CD14-positive monocyte (primary cell): ENCODE measurements at regions not wholly inside any gene's neighbourhood (a gene's known extent, or its start where the extent isn't known, plus 50 kb on each side); places are given as distances from the start of the nearest gene placed in this dataset.

Experiments used
- DNase-seq, 3 donors: peaks; one replicate each; pipeline ENCODE4 v3.0.0-alpha.2; 2011 to 2022
- H2AFZ ChIP-seq: 2 replicates; pipeline ENCODE4 v1.6.0; 2012; ENCODE audit warnings: mild to moderate bottlenecking, low read depth, low read length, inconsistent platforms; ENCODE audit not compliant: insufficient read depth, poor library complexity, severe bottlenecking
- H3K27ac ChIP-seq, 2 donors: 1 replicate in 1 of 2; 2 replicates in 1 of 2; pipeline ENCODE4 v1.5.1; 2012 to 2013; ENCODE audit warnings: low read length in 2 of 2, control low read depth in 1 of 2, inconsistent platforms in 1 of 2, low read depth in 1 of 2, mild to moderate bottlenecking in 1 of 2
- H3K27me3 ChIP-seq, 2 donors: one replicate each; pipeline versions ENCODE4 v1.6.0 to v1.6.1; 2011 to 2013; ENCODE audit warnings: low read length in 2 of 2; ENCODE audit not compliant: control insufficient read depth in 2 of 2, insufficient read depth in 2 of 2
- H3K36me3 ChIP-seq, 2 donors: replicated peaks in 1 of 2; 1 replicate in 1 of 2; 2 replicates in 1 of 2; pipeline versions ENCODE4 v1.5.1 to v1.6.1; 2012 to 2013; ENCODE audit warnings: low read length in 2 of 2, control low read depth in 1 of 2, inconsistent platforms in 1 of 2, mild to moderate bottlenecking in 1 of 2; ENCODE audit not compliant: insufficient read depth in 2 of 2, control insufficient read depth in 1 of 2
- H3K4me1 ChIP-seq, 2 donors: 1 replicate in 1 of 2; 2 replicates in 1 of 2; pipeline versions ENCODE4 v1.5.1 to v1.6.1; 2012 to 2013; ENCODE audit warnings: low read length in 2 of 2, control low read depth in 1 of 2, inconsistent platforms in 1 of 2, mild to moderate bottlenecking in 1 of 2, moderate library complexity in 1 of 2; ENCODE audit not compliant: insufficient read depth in 2 of 2, control insufficient read depth in 1 of 2
- H3K4me2 ChIP-seq: replicated peaks from 2 replicates; pipeline ENCODE3; 2012; ENCODE audit warnings: low read length, moderate library complexity, mild to moderate bottlenecking; ENCODE audit not compliant: poor library complexity, severe bottlenecking; ENCODE audit errors: extremely low read depth
- H3K4me3 ChIP-seq, 3 experiments: fragments of 200-600 bp in 1 of 3; sonication (generic) in 1 of 3; replicated peaks in 1 of 3; 1 replicate in 2 of 3; 2 replicates in 1 of 3; pipeline ENCODE4 v1.5.1; 2011 to 2013; ENCODE audit warnings: low read length in 3 of 3, mild to moderate bottlenecking in 3 of 3, control low read depth in 2 of 3, low read depth in 2 of 3, inconsistent platforms in 1 of 3, moderate library complexity in 1 of 3
- H3K79me2 ChIP-seq: 2 replicates; pipeline ENCODE4 v1.6.0; 2012; ENCODE audit warnings: mild to moderate bottlenecking, control low read depth, inconsistent platforms, low read length, moderate library complexity; ENCODE audit not compliant: insufficient read depth
- H3K9ac ChIP-seq: 2 replicates; pipeline ENCODE4 v1.6.0; 2017; ENCODE audit warnings: low read length, mild to moderate bottlenecking; ENCODE audit not compliant: insufficient read depth, poor library complexity, severe bottlenecking
- H3K9me3 ChIP-seq, 2 donors: replicated peaks in 1 of 2; 1 replicate in 1 of 2; 2 replicates in 1 of 2; pipeline versions ENCODE4 v1.5.1 to v1.6.1; 2012 to 2013; ENCODE audit warnings: low read length in 2 of 2, control low read depth in 1 of 2; ENCODE audit not compliant: control insufficient read depth in 1 of 2, insufficient read depth in 1 of 2
- H4K20me1 ChIP-seq: 2 replicates; pipeline ENCODE4 v1.6.0; 2012; ENCODE audit warnings: mild to moderate bottlenecking, low read length, control low read depth, moderate library complexity; ENCODE audit not compliant: insufficient read depth
- H3K27ac Mint-ChIP-seq, 7 donors: one replicate each; pipeline ENCODE4 v1.8.0; 2020; ENCODE audit warnings: mild to moderate bottlenecking in 7 of 7, mixed read lengths in 7 of 7, moderate library complexity in 6 of 7, inconsistent platforms in 2 of 7
- H3K27me3 Mint-ChIP-seq, 3 donors: one replicate each; pipeline ENCODE4 v1.8.0; 2021 to 2022; ENCODE audit warnings: low read depth in 3 of 3, mild to moderate bottlenecking in 3 of 3, mixed read lengths in 3 of 3, moderate library complexity in 3 of 3, inconsistent platforms in 1 of 3
- H3K36me3 Mint-ChIP-seq, 2 donors: one replicate each; pipeline ENCODE4 v1.8.0; 2020; ENCODE audit warnings: mixed read lengths in 2 of 2, inconsistent platforms in 1 of 2, mild to moderate bottlenecking in 1 of 2
- H3K4me1 Mint-ChIP-seq: one replicate; pipeline ENCODE4 v1.8.0; 2020; ENCODE audit warnings: mild to moderate bottlenecking, mixed read lengths
- H3K4me3 Mint-ChIP-seq, 2 donors: one replicate each; pipeline ENCODE4 v1.8.0; 2020; ENCODE audit warnings: mild to moderate bottlenecking in 2 of 2, mixed read lengths in 2 of 2, moderate library complexity in 1 of 2
- H3K9me3 Mint-ChIP-seq, 7 donors: one replicate each; pipeline ENCODE4 v1.8.0; 2020 to 2022; ENCODE audit warnings: mixed read lengths in 7 of 7, mild to moderate bottlenecking in 6 of 7, moderate library complexity in 6 of 7, inconsistent platforms in 2 of 7
- CTCF ChIP-seq: fragments of 200-600 bp; IDR thresholded peaks from one replicate; pipeline ENCODE4 v1.8.0; 2022; ENCODE audit warnings: antibody characterized with exemption, mild to moderate bottlenecking
- WGBS: methylation state at CpG from one replicate; pipeline ENCODE4 v1.1.5; 2013; ENCODE audit warnings: missing lambda C conversion rate; ENCODE audit not compliant: insufficient coverage; 5-methylcytosine and 5-hydroxymethylcytosine counted together
- intact Hi-C, 2 donors: fragments of 100-400 bp; cut with micrococcal nuclease; formaldehyde crosslinking; loops; one replicate each; pipeline versions ENCODE4 v1.15.0 to v1.15.1; 2023

GRCh38 chr11:70620510-70621184 lies 222.3 kb downstream of the CTTN start:
- H3K27ac ChIP-seq = no peak overlapping the region
- no peak overlapping the region for H3K27ac Mint-ChIP-seq
- H3K4me2 ChIP-seq = no peak overlapping the region
- no peak overlapping the region for H3K4me3 ChIP-seq
- no peak overlapping the region for H3K9ac ChIP-seq
- H3K79me2 ChIP-seq = no peaks in the 10 kb centered on the region
- H3K4me1 Mint-ChIP-seq = no peaks in the 10 kb centered on the region
- no peaks in the 10 kb centered on the region for H3K36me3 Mint-ChIP-seq
- peaks cover 0 to 3% (median 2%) of the 10 kb centered on the region in 3 donors for H3K27me3 Mint-ChIP-seq
- WGBS = 88% methylated on average over 7 of the region's 12 CpGs
- H4K20me1 ChIP-seq = no peaks in the 10 kb centered on the region
- TF ChIP-seq CTCF = no peak
- H3K4me1 ChIP-seq = no peaks in the 10 kb centered on the region
- intact Hi-C loops = no loop called here
- no peak overlapping the region for H2AFZ ChIP-seq
- H3K9me3 ChIP-seq = peaks cover under 1 to 10% of the 10 kb centered on the region in 2 donors
- peaks cover 0 to 8% (median 0%) of the 10 kb centered on the region in 7 donors for H3K9me3 Mint-ChIP-seq
- no peaks in the 10 kb centered on the region for H3K36me3 ChIP-seq
- no peak for DNase-seq
- H3K27me3 ChIP-seq = no peaks in the 10 kb centered on the region
- no peak overlapping the region for H3K4me3 Mint-ChIP-seq

GRCh38 chr11:70621241-70621640 lies 222.9 kb downstream of the CTTN start:
- H3K36me3 ChIP-seq = no peaks in the 10 kb centered on the region
- intact Hi-C loops = no loop called here
- no peak overlapping the region for H2AFZ ChIP-seq
- H3K36me3 Mint-ChIP-seq = no peaks in the 10 kb centered on the region
- H3K79me2 ChIP-seq = no peaks in the 10 kb centered on the region
- no peak overlapping the region for H3K4me3 ChIP-seq
- no peak overlapping the region for H3K9ac ChIP-seq
- WGBS = 100% methylated on average over 4 of the region's 6 CpGs
- peaks cover 0 to 4% (median 0%) of the 10 kb centered on the region in 7 donors for H3K9me3 Mint-ChIP-seq
- TF ChIP-seq CTCF = no peak
- DNase-seq = no peak
- no peak overlapping the region for H3K4me3 Mint-ChIP-seq
- no peak overlapping the region for H3K27ac Mint-ChIP-seq
- H3K4me2 ChIP-seq = no peak overlapping the region
- H3K27ac ChIP-seq = no peak overlapping the region
- peaks cover 2 to 3% (median 2%) of the 10 kb centered on the region in 3 donors for H3K27me3 Mint-ChIP-seq
- peaks cover 0 to 4% of the 10 kb centered on the region in 2 donors for H3K9me3 ChIP-seq
- no peaks in the 10 kb centered on the region for H3K27me3 ChIP-seq
- H3K4me1 ChIP-seq = no peaks in the 10 kb centered on the region
- no peaks in the 10 kb centered on the region for H4K20me1 ChIP-seq
- H3K4me1 Mint-ChIP-seq = no peaks in the 10 kb centered on the region
